Esophagus squamous epithelium (tissue), 5 donors: ENCODE measurements at regions not wholly inside any gene's neighbourhood (a gene's known extent, or its start where the extent isn't known, plus 50 kb on each side); places are given as distances from the start of the nearest gene placed in this dataset.

Experiments
- DNase-seq: peaks from one replicate; lab custom pipeline; 2025; lab: John Stamatoyannopoulos, UW
- H3K27ac ChIP-seq, 4 donors: fragments of 200-600 bp; sonication (generic); one replicate each; pipeline ENCODE4 v1.5.1; 2016 to 2019; ENCODE audit warnings: mild to moderate bottlenecking in 1 of 4
- H3K27me3 ChIP-seq, 4 donors: fragments of 200-600 bp; sonication (generic); 1 replicate in 3 of 4; 2 replicates in 1 of 4; pipeline versions ENCODE4 v1.5.1 to v1.6.0; 2017 to 2021; ENCODE audit warnings: antibody characterized with exemption in 1 of 4
- H3K36me3 ChIP-seq, 3 donors: fragments of 200-600 bp; sonication (generic); one replicate each; pipeline ENCODE4 v1.5.1; 2016 to 2019
- H3K4me1 ChIP-seq, 3 donors: fragments of 200-600 bp; sonication (generic); one replicate each; pipeline ENCODE4 v1.5.1; 2017 to 2019
- H3K4me3 ChIP-seq, 4 donors: fragments of 200-600 bp; sonication (generic); 1 replicate in 3 of 4; 2 replicates in 1 of 4; pipeline ENCODE4 v1.5.1; 2016 to 2019; ENCODE audit warnings: mild to moderate bottlenecking in 2 of 4, moderate library complexity in 1 of 4
- H3K9me3 ChIP-seq, 3 donors: fragments of 200-600 bp; sonication (generic); one replicate each; pipeline ENCODE4 v1.5.1; 2016 to 2019
- POLR2A ChIP-seq, 4 donors: fragments of 450-650 bp; IDR thresholded peaks; one replicate each; pipeline ENCODE4 v1.6.1; 2017; ENCODE audit warnings: antibody characterized with exemption in 4 of 4, mild to moderate bottlenecking in 4 of 4, moderate library complexity in 3 of 4
- WGBS, 2 donors: methylation state at CpG; one replicate each; pipeline ENCODE4 v1.1.5; 2018; 5-methylcytosine and 5-hydroxymethylcytosine counted together
- intact Hi-C: fragments of 100-400 bp; cut with DNase I; formaldehyde crosslinking; loops from one replicate; pipeline ENCODE4 v1.15.0; 2022
- TF ChIP-seq, protein P1 (sequence below), 6 experiments: fragments of 450-650 bp in 4 of 6; fragments of 200-600 bp in 2 of 6; sonication (generic) in 2 of 6; IDR thresholded peaks; one replicate each; pipeline ENCODE4 v1.5.1; 2016 to 2019; ENCODE audit warnings: antibody characterized with exemption in 6 of 6, mild to moderate bottlenecking in 4 of 6, moderate library complexity in 4 of 6
- donor health status: DM: yes; HTN: yes; CAD: no.

DNA sequence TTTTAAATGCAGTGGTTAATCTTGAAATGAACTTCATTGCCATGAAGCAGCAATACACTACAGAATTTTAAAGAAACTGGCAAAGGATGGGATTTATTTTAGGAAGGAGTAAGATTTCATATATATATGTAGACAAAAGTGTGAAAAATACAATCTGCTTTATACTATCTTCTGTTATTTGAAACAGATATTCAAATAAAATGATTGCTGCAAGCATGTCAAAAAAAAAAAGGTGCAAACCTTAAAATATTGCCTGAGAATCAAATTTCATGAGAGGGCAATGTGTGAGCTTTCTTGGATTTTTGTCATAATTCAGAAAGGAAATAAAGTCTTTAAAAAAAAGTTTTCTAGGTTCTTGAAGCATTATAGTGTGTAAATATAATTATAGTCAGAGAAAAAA is 705.0 kb upstream of the CDH10 start:
- H3K9me3 ChIP-seq, result peaks cover 0 to 9% (median 0%) of the 10 kb centered on the region in 3 donors
- no peaks in the 10 kb centered on the region for H3K36me3 ChIP-seq
- no peaks in the 10 kb centered on the region for H3K27me3 ChIP-seq
- intact Hi-C loops, result no loop called here
- H3K4me1 ChIP-seq, result no peaks in the 10 kb centered on the region
- H3K27ac ChIP-seq, result no peak overlapping the region
- no peak overlapping the region for H3K4me3 ChIP-seq
- TF ChIP-seq POLR2A (IDR thresholded peaks at IDR 0.05), result no peak
- TF ChIP-seq, protein P1, sequence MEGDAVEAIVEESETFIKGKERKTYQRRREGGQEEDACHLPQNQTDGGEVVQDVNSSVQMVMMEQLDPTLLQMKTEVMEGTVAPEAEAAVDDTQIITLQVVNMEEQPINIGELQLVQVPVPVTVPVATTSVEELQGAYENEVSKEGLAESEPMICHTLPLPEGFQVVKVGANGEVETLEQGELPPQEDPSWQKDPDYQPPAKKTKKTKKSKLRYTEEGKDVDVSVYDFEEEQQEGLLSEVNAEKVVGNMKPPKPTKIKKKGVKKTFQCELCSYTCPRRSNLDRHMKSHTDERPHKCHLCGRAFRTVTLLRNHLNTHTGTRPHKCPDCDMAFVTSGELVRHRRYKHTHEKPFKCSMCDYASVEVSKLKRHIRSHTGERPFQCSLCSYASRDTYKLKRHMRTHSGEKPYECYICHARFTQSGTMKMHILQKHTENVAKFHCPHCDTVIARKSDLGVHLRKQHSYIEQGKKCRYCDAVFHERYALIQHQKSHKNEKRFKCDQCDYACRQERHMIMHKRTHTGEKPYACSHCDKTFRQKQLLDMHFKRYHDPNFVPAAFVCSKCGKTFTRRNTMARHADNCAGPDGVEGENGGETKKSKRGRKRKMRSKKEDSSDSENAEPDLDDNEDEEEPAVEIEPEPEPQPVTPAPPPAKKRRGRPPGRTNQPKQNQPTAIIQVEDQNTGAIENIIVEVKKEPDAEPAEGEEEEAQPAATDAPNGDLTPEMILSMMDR (IDR thresholded peaks at IDR 0.05), result no peak
- DNase-seq, result no peak

DNA sequence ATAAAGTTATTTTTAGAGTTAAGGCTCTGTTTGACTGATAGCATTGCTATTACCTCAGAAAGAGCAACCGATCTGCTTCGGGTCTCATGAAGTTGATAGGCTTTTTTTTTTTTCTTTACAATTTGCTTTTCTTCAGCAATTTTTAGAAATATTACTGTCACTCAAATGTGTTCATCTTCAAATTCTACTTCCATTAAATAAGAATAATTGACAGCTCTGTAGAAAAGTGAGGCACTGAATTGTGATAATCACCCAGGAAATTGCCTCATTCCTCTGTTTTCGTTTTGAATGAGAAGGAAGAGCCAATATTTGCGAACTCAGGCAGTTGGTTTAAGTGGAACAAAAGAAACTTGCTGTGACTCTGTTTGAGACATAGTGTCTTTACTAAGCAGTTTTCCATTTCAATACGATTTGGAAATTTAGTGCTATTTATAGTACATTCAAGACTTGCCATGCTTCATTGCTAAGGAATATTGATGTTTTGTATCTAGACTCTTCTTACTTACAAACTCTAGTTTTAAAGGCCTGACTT is 700.5 kb upstream of the CDH10 start:
- H3K27ac ChIP-seq, result no peak overlapping the region
- no peak for DNase-seq
- no peaks in the 10 kb centered on the region for H3K27me3 ChIP-seq
- no peak overlapping the region for H3K4me3 ChIP-seq
- 29 to 45% methylated on average over 5 of the region's 5 CpGs for WGBS, 2 donors
- H3K36me3 ChIP-seq, result no peaks in the 10 kb centered on the region
- intact Hi-C loops, result no loop called here
- no peaks in the 10 kb centered on the region for H3K9me3 ChIP-seq
- no peak for TF ChIP-seq POLR2A (IDR thresholded peaks at IDR 0.05)
- TF ChIP-seq, protein P1 (IDR thresholded peaks at IDR 0.05), result no peak
- no peaks in the 10 kb centered on the region for H3K4me1 ChIP-seq

DNA sequence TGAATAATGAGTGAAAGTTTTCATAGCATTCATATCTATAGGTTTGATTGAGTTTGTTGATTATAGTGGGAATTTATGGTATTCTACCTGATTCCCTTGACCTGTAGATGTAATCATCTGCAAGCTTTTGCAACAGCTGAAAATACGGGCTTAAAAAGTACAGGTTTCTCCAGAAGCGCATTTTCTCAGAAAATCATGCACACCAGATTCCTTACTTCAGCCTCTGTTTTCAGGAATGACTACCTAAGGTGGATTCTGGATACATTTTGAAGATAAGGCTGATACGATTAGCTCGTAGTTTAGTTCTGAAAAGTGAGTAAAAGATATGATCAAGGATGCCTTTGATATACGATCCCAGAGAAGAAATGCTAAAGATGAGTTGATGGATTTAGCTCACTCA is 694.8 kb upstream of the CDH10 start:
- intact Hi-C loops, result no loop called here
- Histone ChIP-seq H3K4me1 (no peaks in the 10 kb centered on the region), H3K27me3 (no peaks in the 10 kb centered on the region), H3K9me3 (no peaks in the 10 kb centered on the region), H3K36me3 (no peaks in the 10 kb centered on the region), H3K4me3 (no peak overlapping the region), H3K27ac (no peak overlapping the region)
- TF ChIP-seq, protein P1 (IDR thresholded peaks at IDR 0.05), result no peak
- no peak for TF ChIP-seq POLR2A (IDR thresholded peaks at IDR 0.05)
- 77 to 87% methylated on average over 5 of the region's 5 CpGs for WGBS, 2 donors
- no peak for DNase-seq

DNA sequence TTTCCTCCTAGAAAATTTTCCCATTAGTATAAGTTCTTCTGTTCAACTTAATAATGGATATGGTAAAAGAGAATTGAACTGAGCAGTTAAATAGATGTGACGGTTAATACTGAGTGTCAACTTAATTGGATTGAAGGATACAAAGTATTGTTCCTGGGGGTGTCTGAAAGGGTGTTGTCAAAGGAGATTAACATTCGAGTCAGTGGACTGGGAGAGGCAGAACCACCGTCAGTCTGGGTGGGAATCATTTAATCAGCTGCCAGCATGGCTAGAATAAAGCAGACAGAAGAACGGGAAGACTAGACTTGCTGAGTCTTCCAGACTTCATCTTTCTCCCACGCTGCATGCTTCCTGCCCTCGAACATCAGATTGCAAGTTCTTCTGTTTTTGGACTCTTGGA is 689.6 kb upstream of the CDH10 start:
- intact Hi-C loops, result no loop called here
- H3K4me3 ChIP-seq, result no peak overlapping the region
- DNase-seq, result no peak
- no peaks in the 10 kb centered on the region for H3K36me3 ChIP-seq
- H3K27me3 ChIP-seq, result no peaks in the 10 kb centered on the region
- no peak overlapping the region for H3K27ac ChIP-seq
- WGBS, 2 donors, result 61 to 68% methylated on average over 6 of the region's 6 CpGs
- TF ChIP-seq, protein P1 (IDR thresholded peaks at IDR 0.05), result no peak
- no peak for TF ChIP-seq POLR2A (IDR thresholded peaks at IDR 0.05)
- peaks cover 0 to 16% (median 7%) of the 10 kb centered on the region in 3 donors for H3K9me3 ChIP-seq
- H3K4me1 ChIP-seq, result no peaks in the 10 kb centered on the region

DNA sequence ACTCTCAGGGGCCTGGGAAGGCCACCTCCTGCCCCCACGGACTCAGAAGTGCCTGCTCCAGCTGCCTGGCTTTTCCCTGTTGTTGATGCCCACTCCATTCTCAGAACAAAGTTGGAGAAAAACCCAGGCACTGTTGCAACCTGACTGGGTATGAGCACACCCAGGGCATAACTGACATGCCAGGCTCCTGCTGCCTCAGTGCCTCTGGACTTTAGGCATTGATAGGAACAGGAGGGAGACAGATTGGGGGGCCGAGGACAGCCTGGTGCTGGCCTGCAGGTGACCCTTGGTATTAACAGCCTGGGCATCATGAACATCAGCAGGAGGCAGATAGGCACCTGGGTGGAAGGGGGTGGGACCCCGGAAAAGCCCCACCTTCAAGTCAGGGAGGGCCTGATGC is 685.9 kb upstream of the CDH10 start:
- TF ChIP-seq, protein P1 (IDR thresholded peaks at IDR 0.05), result no peak
- no peak for TF ChIP-seq POLR2A (IDR thresholded peaks at IDR 0.05)
- Histone ChIP-seq H3K9me3 (peaks cover 0 to 16% (median 7%) of the 10 kb centered on the region in 3 donors), H3K36me3 (no peaks in the 10 kb centered on the region), H3K27me3 (no peaks in the 10 kb centered on the region), H3K4me3 (no peak overlapping the region), H3K27ac (no peak overlapping the region), H3K4me1 (no peaks in the 10 kb centered on the region)
- intact Hi-C loops, result no loop called here
- no CpG with 5 or more reads among the region's 3 CpGs for WGBS, 2 donors
- DNase-seq, result no peak
